Activated T-cell treated with anti-CD3 and anti-CD28 coated beads, Interleukin-2, amount 50 U/mL, for 4 hours (primary cell): ENCODE measurements at regions not wholly inside any gene's neighbourhood (a gene's known extent, or its start where the extent isn't known, plus 50 kb on each side); places are given as distances from the start of the nearest gene placed in this dataset.
"Not testable (repeated sequence)": the region's sequence is repeated elsewhere in the genome, so short reads cannot be mapped to it uniquely, and the experiment has no call there.

Experiments
- ATAC-seq, 2 donors: fragments of 200-7000 bp; cut with Tn5 transposase; one replicate each; pipeline ENCODE4 v1.10.0; 2021
- DNase-seq: peaks from one replicate; pipeline ENCODE4 v3.0.0-alpha.2; 2020
- H3K27me3 Mint-ChIP-seq: one replicate; pipeline ENCODE4 v1.8.0; 2021; ENCODE audit warnings: low read depth, mixed read lengths
- H3K36me3 Mint-ChIP-seq: one replicate; pipeline ENCODE4 v1.8.0; 2022; ENCODE audit warnings: mixed read lengths; ENCODE audit not compliant: insufficient read depth
- H3K4me1 Mint-ChIP-seq: one replicate; pipeline ENCODE4 v1.8.0; 2021; ENCODE audit warnings: low read depth, mixed read lengths
- H3K4me3 Mint-ChIP-seq: one replicate; pipeline ENCODE4 v1.8.0; 2021; ENCODE audit warnings: mild to moderate bottlenecking, moderate library complexity, mixed read lengths
- H3K9me3 Mint-ChIP-seq: one replicate; pipeline ENCODE4 v1.8.0; 2021; ENCODE audit warnings: mixed read lengths

- Mint-ChIP-seq H3K4me1 (no peaks in the 10 kb centered on the region), H3K4me3 (no peak overlapping the region), H3K27me3 (no peaks in the 10 kb centered on the region), H3K9me3 (no peaks in the 10 kb centered on the region), H3K36me3 (no peaks in the 10 kb centered on the region)
- DNase-seq (no peak), ATAC-seq (no peak)
Measured at GRCh38 chr6:14894105-14894504, 351.8 kb upstream of the JARID2 start.

- Mint-ChIP-seq H3K4me1 (no peaks in the 10 kb centered on the region), H3K9me3 (no peaks in the 10 kb centered on the region), H3K36me3 (no peaks in the 10 kb centered on the region), H3K27me3 (no peaks in the 10 kb centered on the region), H3K4me3 (no peak overlapping the region)
- ATAC-seq (no peak), DNase-seq (no peak)
Measured at GRCh38 chr6:14896475-14896874, 349.4 kb upstream of the JARID2 start.

GRCh38 chr6:14897831-14898230 lies 348.0 kb upstream of the JARID2 start:
- no peaks in the 10 kb centered on the region for H3K36me3 Mint-ChIP-seq
- no peaks in the 10 kb centered on the region for H3K9me3 Mint-ChIP-seq
- DNase-seq (no peak), ATAC-seq (no peak)
- no peaks in the 10 kb centered on the region for H3K27me3 Mint-ChIP-seq
- no peak overlapping the region for H3K4me3 Mint-ChIP-seq
- H3K4me1 Mint-ChIP-seq, result no peaks in the 10 kb centered on the region

GRCh38 chr6:14899441-14899840 lies 346.4 kb upstream of the JARID2 start:
- DNase-seq, H3K4me1 Mint-ChIP-seq, H3K9me3 Mint-ChIP-seq, H3K27me3 Mint-ChIP-seq, ATAC-seq, H3K4me3 Mint-ChIP-seq, H3K36me3 Mint-ChIP-seq: not testable (repeated sequence)

- H3K9me3 Mint-ChIP-seq, result no peaks in the 10 kb centered on the region
- no peak for DNase-seq
- H3K4me3 Mint-ChIP-seq, result no peak overlapping the region
- ATAC-seq, result no peak
- H3K4me1 Mint-ChIP-seq, result peaks cover 2% of the 10 kb centered on the region
- H3K36me3 Mint-ChIP-seq, result no peaks in the 10 kb centered on the region
- H3K27me3 Mint-ChIP-seq, result no peaks in the 10 kb centered on the region
Measured at GRCh38 chr6:14900919-14901318, 344.9 kb upstream of the JARID2 start.

GRCh38 chr6:14903176-14904038 lies 342.5 kb upstream of the JARID2 start:
- no peak for DNase-seq
- Mint-ChIP-seq H3K4me3 (no peak overlapping the region), H3K36me3 (no peaks in the 10 kb centered on the region), H3K27me3 (no peaks in the 10 kb centered on the region), H3K4me1 (peaks cover 2% of the 10 kb centered on the region), H3K9me3 (no peaks in the 10 kb centered on the region)
- no peak for ATAC-seq

GRCh38 chr6:14905201-14905600 lies 340.7 kb upstream of the JARID2 start:
- Mint-ChIP-seq H3K4me3 (no peak overlapping the region), H3K4me1 (peaks cover 6% of the 10 kb centered on the region), H3K27me3 (no peaks in the 10 kb centered on the region), H3K9me3 (no peaks in the 10 kb centered on the region), H3K36me3 (no peaks in the 10 kb centered on the region)
- DNase-seq (no peak), ATAC-seq (no peak)

- Mint-ChIP-seq H3K36me3 (no peaks in the 10 kb centered on the region), H3K4me1 (peaks cover 20% of the 10 kb centered on the region), H3K27me3 (no peaks in the 10 kb centered on the region), H3K9me3 (no peaks in the 10 kb centered on the region), H3K4me3 (no peak overlapping the region)
- no peak for ATAC-seq
- DNase-seq, result no peak
Measured at GRCh38 chr6:14906621-14907020, 339.2 kb upstream of the JARID2 start.

GRCh38 chr6:14910692-14911547 lies 334.9 kb upstream of the JARID2 start:
- Mint-ChIP-seq H3K36me3 (no peaks in the 10 kb centered on the region), H3K4me1 (peaks cover 20% of the 10 kb centered on the region), H3K27me3 (no peaks in the 10 kb centered on the region), H3K9me3 (no peaks in the 10 kb centered on the region), H3K4me3 (peak overlapping the region; percentile 65)
- ATAC-seq (peak; percentile 27 to 32), DNase-seq (no peak)

GRCh38 chr6:14912226-14912625 lies 333.6 kb upstream of the JARID2 start:
- Mint-ChIP-seq H3K4me1 (peaks cover 20% of the 10 kb centered on the region), H3K9me3 (no peaks in the 10 kb centered on the region), H3K36me3 (no peaks in the 10 kb centered on the region), H3K4me3 (no peak overlapping the region), H3K27me3 (no peaks in the 10 kb centered on the region)
- no peak for ATAC-seq
- no peak for DNase-seq

GRCh38 chr6:14912706-14913105 lies 333.2 kb upstream of the JARID2 start:
- peaks cover 20% of the 10 kb centered on the region for H3K4me1 Mint-ChIP-seq
- H3K36me3 Mint-ChIP-seq, result no peaks in the 10 kb centered on the region
- H3K27me3 Mint-ChIP-seq, result no peaks in the 10 kb centered on the region
- H3K9me3 Mint-ChIP-seq, result no peaks in the 10 kb centered on the region
- ATAC-seq (no peak), DNase-seq (no peak)
- H3K4me3 Mint-ChIP-seq, result no peak overlapping the region

GRCh38 chr6:14913931-14914330 lies 331.9 kb upstream of the JARID2 start:
- Mint-ChIP-seq H3K4me1 (peaks cover 20% of the 10 kb centered on the region), H3K9me3 (no peaks in the 10 kb centered on the region), H3K27me3 (no peaks in the 10 kb centered on the region), H3K36me3 (no peaks in the 10 kb centered on the region), H3K4me3 (no peak overlapping the region)
- DNase-seq, result no peak
- no peak for ATAC-seq

- H3K9me3 Mint-ChIP-seq, result no peaks in the 10 kb centered on the region
- no peak overlapping the region for H3K4me3 Mint-ChIP-seq
- H3K4me1 Mint-ChIP-seq, result peaks cover 7% of the 10 kb centered on the region
- no peaks in the 10 kb centered on the region for H3K27me3 Mint-ChIP-seq
- ATAC-seq, result no peak
- no peaks in the 10 kb centered on the region for H3K36me3 Mint-ChIP-seq
- DNase-seq, result no peak
Measured at GRCh38 chr6:14915888-14916832, 329.7 kb upstream of the JARID2 start.
